A549 (cell line): ENCODE measurements at regions not wholly inside any gene's neighbourhood (a gene's known extent, or its start where the extent isn't known, plus 50 kb on each side); places are given as distances from the start of the nearest gene placed in this dataset.

ENCODE experiments used
- CBX8 ChIP-seq: fragments of 200-600 bp; sonication (generic); IDR thresholded peaks from 2 replicates; pipeline ENCODE4 v1.6.1; 2016
- CTCF ChIP-seq: fragments of >200 bp; sonication (Bioruptor Twin); formaldehyde crosslinking; IDR thresholded peaks from 3 replicates; pipeline ENCODE4 v1.5.1; 2016
- FOSL2 ChIP-seq, 2 experiments: fragments of 450-650 bp in 1 of 2; fragments of >200 bp in 1 of 2; sonication (Bioruptor Twin) in 1 of 2; formaldehyde crosslinking; IDR thresholded peaks; 2 replicates each; pipeline versions ENCODE4 v1.5.0 to v1.6.1; 2016 to 2020; ENCODE audit warnings: mild to moderate bottlenecking in 1 of 2, moderate library complexity in 1 of 2
- HMGXB4 ChIP-seq: fragments of 250-450 bp; sonication (Bioruptor Pico); IDR thresholded peaks from 2 replicates; pipeline ENCODE4 v1.5.0; 2021; ENCODE audit warnings: mild to moderate bottlenecking, moderate library complexity, borderline replicate concordance
- MAX ChIP-seq: IDR thresholded peaks from 2 replicates; pipeline ENCODE4 v1.6.1; 2012
- MAZ ChIP-seq: fragments of 150-350 bp; IDR thresholded peaks from 2 replicates; pipeline ENCODE4 v1.6.1; 2014; ENCODE audit warnings: antibody characterized with exemption, low read depth, low read length, borderline replicate concordance
- MYC ChIP-seq: IDR thresholded peaks from 2 replicates; pipeline ENCODE4 v1.6.1; 2012; ENCODE audit warnings: mild to moderate bottlenecking, inconsistent platforms, low read length, improper control_type of control experiment, borderline replicate concordance
- PHF8 ChIP-seq: fragments of 200-600 bp; sonication (generic); IDR thresholded peaks from 2 replicates; pipeline ENCODE4 v1.6.1; 2016; ENCODE audit warnings: low read depth, mild to moderate bottlenecking, antibody characterized with exemption, moderate library complexity, borderline replicate concordance
- POLR2A ChIP-seq: IDR thresholded peaks from 2 replicates; pipeline ENCODE4 v1.6.1; 2012; ENCODE audit warnings: mild to moderate bottlenecking, low read length
- RNF2 ChIP-seq: fragments of 200-600 bp; sonication (generic); IDR thresholded peaks from 2 replicates; pipeline ENCODE4 v1.6.1; 2016; ENCODE audit warnings: low read depth, mild to moderate bottlenecking, antibody characterized with exemption, moderate library complexity, borderline replicate concordance

- TF ChIP-seq CTCF, result no peak
- TF ChIP-seq MAZ, result no peak
- no peak for TF ChIP-seq POLR2A
- TF ChIP-seq CBX8, result no peak
- no peak for TF ChIP-seq MAX
- no peak for TF ChIP-seq RNF2
- TF ChIP-seq FOSL2 (IDR thresholded peaks at IDR 0.05), result no peak
- no peak for TF ChIP-seq FOSL2 (CRISPR knock-in tag; IDR thresholded peaks at IDR 0.05)
- TF ChIP-seq PHF8, result no peak
- TF ChIP-seq MYC, result no peak
- TF ChIP-seq HMGXB4, result no peak
These were observed 83.5 kb downstream of the FEM1C start for GRCh38 chr5:115461093-115461492.
